GM21360 (cell line): ENCODE measurements at regions not wholly inside any gene's neighbourhood (a gene's known extent, or its start where the extent isn't known, plus 50 kb on each side); places are given as distances from the start of the nearest gene placed in this dataset.
A peak's percentile ranks its signal among the peaks of the same experiment; 100 is the strongest.
"Not testable (repeated sequence)": the region's sequence is repeated elsewhere in the genome, so short reads cannot be mapped to it uniquely, and the experiment has no call there.

ENCODE experiments used
- ATAC-seq: cut with Tn5 transposase; IDR thresholded peaks from one replicate; pipeline ENCODE4 v1.9.1; 2021; ENCODE audit warnings: mild to moderate bottlenecking, moderate library complexity; ENCODE audit not compliant: unreplicated experiment

DNA sequence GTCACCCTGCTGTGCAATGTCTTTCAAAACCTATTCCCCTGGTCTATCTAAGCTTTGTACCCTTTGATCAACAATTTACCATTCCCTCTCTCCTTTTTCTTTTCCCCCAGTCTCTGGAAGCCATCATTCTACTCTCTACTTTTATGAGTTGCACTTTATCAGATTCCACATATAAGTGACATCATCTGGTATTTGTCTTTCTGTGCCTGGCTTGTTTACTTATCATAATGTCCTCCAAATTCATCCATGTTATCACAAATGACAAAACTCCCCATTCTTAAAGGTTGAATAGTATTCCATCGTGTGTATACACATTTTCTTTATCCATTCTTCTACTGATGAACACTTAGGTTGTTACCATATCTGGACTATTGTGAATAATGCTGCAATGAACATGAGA is 344.2 kb upstream of the CCNH start:
- no peak for ATAC-seq

DNA sequence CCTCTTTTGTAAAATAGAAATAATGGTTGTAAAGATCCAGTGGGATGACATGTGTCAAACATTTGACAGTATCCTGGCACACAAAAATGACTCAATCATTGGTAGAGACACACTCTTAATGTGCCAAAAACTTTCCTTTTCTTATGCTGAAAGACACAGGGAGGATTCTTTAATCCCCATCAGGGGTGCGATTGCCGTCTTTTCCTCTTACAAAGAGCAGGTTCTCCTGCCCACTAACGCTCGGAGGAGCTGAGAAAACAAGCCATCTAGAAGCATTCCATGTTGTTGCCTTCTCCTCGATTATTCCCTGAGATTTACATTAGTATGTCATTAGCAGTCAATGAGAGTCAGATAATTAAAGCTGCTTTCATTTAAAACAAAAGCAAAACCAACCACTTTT is 342.6 kb upstream of the CCNH start:
- no peak for ATAC-seq

DNA sequence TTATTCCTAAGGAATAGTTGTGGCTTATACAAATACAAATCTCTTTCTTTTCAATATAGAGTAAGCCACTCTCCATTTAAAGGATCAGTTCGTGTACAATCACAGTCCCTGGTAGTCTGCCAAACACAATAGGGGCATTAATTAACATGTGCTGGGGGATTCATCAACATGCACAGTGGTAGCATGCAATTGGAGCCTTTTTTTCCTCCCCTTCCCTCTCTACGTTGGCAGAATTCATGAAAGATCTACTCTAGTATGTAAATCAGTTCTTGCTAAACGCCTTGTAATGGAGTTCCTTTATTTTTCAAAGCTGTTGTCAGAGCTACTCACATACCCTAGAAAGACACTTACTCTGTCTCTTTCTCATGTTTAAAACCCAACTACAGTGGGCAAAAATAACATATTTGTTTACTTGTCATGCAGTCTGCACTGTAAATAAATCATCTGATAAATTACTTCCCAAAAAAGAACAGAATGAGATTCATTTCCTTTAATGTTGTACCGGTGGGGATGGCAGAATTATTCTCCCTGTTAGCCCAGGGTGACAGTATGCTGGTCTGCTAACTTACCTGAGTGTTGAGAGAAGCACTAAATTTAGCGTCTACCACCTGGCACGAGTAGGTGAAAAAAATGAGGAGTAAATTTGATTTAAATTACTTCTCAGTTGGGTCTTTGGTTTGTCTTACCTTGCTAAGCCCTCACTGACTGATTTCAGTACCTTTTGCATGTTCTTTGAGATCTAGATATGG is 341.5 kb upstream of the CCNH start:
- ATAC-seq: no peak

DNA sequence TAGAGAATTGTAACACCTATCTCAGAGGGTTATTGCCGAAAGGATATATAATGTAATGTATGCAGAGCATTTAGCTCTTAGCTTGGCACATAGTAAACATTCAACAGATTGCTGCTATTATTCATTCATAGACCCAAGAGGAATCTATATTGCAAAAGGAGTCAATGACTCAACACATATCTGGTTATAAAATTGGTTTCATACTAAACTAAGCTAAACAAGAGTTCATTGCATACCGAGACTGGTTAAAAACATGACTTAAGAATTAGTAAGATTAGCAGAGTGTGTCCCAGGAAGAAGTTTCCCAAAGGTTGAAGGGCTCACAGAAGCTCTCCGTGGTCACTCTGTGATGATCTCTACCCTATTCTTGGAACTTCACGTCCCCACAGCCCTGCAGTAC is 339.6 kb upstream of the CCNH start:
- no peak for ATAC-seq

DNA sequence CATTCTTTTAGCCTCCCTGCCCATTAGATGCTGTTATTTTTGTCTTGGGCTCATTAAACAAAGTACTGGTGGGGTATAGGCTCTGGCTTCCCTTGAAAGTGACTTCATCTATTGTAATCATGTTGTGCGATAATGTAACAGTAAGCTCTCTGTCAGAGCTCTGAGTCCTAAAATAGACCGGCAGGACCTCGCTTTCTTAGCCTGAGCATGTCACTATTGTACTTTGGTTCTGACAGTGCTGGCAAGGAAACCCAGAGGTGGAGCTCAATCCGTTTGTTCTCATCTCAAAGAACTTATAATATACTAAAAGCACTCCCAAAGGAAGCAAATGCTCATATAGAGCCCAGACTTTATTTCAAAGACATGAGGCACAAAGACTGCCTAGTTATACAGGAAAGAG is 339.1 kb upstream of the CCNH start:
- no peak for ATAC-seq

DNA sequence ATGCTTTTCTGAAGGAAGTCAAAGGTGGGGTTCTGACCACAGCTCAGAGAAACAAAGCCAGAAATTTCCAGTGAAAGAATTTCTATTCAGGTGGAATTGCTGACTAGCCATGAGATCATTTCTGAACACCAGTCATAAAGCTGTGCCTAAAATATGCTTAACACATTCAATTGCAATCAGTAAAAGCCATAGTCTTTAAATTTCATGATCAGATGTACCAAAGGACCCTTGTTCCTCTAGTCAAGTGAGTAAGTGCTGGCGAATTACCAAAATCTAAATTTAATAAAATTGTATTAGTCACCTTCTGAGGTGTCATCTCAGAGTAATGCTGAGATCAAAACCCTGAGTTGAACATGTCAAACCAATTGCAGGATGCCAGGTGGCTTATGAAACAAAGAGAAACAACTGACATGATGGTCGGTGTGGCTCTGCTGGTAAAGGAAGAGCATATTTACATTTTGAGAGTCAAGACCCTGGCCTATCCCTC is 334.2 kb upstream of the CCNH start:
- ATAC-seq: no peak

DNA sequence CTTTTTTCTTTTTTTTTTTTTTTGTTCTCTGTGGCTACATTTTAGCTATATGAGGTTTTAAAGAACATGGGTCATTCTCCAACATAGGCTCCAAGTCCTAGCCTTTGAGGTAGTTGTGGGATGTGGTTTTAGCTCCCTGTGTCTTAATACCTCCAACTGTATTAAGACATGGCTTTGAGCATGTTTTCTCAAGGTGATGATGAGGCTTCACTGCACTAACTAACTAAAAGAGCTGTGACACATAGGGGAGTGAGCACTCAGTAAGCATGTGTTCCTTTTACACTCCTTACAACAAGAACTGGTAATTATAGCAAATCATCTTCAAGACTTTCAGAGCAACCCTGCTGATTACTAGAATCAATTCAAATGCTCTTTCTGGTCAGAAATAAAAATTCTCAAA is 333.6 kb upstream of the CCNH start:
- ATAC-seq: no peak

DNA sequence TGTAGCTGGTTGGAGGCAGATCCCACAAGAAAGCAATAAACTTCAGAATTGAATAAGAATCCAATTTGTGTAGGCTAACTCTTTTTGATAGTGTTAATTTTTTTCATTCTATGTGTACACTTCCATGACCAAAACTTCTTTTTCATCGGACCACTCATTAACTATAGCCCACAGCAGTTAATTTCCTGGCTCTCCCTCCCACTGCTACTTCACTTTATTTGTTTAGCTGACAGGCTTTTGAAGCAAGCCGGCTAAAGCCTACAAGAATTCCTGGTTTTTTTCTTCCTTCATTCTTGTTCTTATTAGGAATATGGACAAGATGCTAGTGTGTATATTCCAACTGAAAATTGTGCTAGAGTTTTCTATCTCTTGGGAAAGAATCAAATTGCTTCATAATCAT is 329.2 kb upstream of the CCNH start:
- ATAC-seq: no peak

DNA sequence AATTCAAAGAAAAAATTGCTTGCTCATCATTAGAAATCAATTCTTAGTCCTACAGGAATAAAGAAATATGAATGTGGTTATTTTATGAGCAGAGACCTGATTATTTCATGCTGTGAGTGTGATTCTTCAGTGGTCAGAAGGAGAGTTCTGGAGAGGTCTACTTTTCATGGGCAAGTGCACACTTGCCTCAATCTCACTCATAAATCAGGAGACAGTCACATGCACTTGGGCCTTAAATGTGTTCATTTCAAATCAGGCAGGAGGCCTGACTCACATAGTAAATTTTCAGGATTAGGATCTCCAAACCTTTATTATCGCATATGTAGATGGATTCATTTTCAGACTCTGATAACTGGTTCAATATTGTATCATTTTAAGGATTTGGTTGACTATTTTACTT is 323.2 kb upstream of the CCNH start:
- no peak for ATAC-seq

DNA sequence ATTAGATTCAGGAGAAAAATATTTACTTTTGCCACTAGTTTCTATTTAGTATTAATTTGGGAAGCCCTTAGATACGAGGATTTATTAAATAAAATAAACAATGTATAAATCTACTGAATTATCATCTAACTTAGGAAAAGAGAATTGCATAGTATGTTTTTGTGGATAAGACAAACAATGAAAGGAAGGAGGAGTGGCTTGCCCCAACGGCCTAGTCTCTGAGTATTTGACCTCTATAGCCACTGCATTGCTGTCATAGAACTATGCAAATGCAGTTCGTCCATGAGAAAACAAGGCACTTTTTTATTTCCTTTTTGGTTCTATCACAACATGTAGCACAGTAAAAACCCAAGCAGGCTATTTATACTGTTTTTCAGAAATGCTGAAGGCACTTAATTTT is 321.2 kb upstream of the CCNH start:
- no peak for ATAC-seq

DNA sequence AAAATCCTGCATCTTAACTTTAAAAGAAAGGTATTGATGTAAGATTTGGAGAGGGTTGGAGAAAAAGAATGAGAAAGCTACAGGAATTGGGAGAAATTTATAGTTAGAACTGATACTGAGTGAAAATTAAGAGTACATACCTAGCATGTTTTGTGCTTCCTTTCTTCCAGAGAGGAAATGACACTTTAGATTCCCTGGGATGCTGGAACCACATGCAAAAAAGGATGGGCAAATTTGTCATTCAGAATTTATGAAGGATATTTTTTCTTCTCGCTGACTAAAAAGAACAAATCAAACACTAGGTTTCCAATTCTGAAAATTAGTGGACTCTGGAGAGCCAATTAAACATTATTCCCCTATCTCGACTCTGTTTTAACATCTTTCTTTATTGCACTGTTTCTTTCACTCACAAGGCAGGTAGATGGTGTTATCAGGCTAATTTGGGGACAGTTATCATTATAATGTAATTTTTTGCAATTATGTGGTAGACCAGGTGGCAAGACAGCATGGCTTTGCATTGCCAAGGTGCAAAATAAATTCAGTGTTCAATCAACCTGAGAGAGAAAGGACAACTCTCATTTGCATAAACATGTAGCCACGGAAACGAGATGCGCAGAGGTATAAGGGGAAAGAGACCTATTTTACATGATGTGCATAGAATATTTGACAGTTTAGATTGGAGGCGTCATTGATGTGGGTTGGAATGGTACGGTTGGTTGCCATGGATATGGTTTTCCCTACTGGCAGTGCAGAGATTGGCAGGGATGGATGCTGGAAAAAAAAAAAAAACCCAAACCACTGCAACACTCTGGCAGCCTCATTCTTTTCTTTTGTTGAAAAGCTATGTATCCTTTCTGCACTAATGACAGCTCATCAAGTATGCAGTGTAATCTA is 320.4 kb upstream of the CCNH start:
- ATAC-seq: no peak

DNA sequence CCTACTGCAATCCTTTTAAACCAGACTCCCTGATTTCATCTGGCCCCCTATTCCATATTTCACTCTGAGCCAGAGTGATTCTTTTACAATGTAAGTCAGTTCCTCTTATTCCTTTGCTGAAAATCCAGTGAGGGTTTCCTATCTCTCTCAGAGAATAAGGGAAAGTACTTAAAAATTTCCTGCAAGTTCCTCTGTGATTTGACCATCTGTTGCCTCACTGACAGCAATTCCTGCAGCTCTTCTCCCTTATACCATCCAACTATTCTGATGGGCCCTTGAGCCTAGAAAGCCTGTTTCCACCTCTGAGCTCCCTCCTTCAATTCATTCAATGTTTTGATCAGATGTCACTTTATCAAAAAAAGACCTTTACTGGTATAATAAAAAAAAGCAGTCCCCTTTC is 317.1 kb upstream of the CCNH start:
- ATAC-seq: no peak

DNA sequence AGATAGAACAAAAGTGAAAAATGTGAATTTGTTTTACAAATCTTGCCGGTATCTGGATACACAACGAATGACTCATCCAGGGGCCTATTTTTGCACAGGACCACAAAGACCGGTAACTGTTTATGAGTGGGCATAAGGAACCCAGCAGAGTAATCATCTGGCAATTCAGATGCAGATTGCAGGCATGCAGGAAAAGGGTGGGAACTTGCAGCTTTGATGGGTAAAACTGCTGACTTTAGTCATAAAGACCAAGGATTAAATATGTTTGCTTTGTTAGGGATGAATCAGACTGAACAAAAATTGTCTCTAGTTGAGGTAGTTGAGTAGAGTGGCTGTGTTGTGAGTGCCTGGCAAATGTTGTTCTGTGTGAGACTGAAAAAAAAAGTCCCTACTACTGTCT is 309.6 kb upstream of the CCNH start:
- ATAC-seq: no peak

DNA sequence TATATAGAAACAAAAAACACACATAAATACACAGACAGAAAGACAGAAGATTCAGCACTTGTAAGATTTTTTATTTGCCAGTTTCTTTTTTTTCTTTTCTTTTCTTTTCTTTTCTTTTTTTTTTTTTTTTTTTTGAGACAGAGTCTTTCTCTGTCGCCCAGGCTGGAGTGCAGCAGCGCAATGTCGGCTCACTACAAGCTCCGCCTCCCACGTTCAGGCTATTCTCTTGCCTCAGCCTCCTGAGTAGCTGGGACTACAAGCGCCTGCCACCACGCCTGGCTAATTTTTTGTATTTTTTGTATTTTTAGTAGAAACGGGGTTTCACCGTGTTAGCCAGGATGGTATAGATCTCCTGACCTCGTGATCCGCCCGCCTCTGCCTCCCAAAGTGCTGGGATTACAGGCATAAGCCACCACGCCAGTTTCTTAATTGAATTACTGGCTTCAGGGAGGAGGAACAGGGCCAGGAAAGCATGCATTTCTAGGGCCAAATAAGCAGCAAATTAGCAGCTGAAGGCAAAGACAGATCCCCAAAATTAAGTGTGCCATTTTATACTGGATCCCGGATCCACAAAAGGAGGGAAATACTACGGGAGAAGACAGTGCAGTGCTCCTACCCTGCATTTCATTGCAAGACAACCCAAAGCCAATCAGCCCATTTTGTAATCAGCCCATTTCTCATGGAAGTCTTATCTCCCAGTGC is 305.6 kb upstream of the CCNH start:
- not testable (repeated sequence) for ATAC-seq

DNA sequence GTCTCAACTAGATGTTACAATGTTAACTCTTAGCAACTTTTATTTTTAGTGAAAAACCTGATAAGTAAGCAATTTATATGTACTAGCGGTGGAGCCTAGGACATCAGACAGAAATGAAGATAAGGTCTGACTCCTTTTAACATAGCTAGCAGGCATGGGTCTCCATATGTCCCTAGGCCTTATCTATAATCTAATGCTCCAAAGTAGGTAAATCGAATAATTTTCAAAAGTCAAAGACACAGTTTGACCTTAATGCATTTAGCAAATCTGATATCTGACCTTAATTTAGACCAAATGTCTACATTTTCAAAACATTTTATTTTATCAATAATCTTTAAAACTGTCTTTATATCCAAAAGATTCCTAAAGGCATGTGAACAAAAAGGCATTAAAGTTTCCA is 305.0 kb upstream of the CCNH start:
- ATAC-seq: no peak

DNA sequence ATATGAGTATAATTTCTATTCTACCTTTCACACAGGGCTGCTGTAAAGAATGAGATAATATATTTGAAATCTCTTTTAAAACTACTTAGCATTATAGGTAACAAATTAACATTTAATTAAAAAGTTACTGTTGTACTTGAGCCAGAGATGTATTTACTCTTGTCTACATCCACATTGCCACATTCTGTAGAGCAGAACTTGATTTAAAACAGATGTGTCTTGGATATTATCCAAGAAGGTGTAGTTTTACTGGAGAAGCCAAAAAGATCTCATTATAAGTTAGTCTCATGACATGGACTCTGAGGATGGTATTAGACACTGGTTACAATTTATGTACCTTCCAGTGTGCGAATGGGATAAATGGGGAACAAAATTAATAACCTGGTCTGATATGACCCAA is 293.1 kb upstream of the CCNH start:
- no peak for ATAC-seq

DNA sequence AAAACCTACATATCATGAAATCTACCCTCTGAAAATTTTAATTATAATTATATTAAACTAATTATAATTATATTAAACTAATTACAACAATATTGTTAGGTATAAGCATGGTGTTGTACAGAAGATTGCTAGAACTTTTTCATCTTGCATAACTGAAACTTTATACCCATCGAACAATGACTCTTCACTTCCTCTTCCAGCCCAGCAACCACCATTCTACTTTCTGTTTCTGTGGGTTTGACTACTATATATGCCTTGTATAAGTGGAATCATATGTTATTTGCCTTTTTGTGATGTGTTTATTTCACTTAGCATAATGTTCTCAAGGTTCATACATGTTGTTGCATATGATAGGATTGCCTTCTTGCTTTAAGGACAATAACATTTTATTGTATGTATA is 274.2 kb upstream of the CCNH start:
- ATAC-seq: peak; percentile 97

DNA sequence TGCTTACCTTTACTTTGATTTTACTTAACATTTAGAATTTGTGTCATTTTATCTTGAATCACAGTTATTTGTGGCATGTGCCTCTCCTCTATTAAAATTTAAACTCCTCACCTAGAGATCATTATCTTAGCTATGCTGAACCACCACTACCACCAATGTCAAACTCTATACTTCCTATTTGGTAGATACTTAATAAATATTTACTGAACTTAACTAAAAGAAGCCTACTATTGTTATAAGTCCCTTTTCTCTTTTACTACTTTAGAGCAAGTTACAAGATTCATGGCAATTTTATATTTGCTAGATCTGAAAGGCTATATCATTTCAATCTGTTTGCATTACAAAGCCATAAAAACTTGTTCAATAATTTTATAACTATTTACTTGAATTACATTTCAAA is 273.3 kb upstream of the CCNH start:
- ATAC-seq: no peak

DNA sequence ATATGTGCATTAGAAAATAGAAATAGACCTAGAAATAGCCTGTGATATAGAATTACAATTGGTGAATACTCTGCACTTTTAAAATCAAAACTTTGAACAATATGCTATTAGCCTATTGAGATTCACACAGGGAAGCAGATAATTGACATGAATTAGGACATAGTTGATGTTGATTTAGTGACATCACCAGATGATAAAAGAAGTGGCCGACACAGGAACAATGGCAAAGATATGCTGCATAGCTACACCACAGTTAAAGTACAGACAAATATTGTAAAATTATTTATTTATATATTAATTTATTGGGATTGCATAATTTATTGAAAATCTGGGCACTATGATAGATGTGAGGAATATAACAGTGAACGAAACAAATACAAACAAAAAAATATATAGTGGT is 261.5 kb upstream of the CCNH start:
- no peak for ATAC-seq

DNA sequence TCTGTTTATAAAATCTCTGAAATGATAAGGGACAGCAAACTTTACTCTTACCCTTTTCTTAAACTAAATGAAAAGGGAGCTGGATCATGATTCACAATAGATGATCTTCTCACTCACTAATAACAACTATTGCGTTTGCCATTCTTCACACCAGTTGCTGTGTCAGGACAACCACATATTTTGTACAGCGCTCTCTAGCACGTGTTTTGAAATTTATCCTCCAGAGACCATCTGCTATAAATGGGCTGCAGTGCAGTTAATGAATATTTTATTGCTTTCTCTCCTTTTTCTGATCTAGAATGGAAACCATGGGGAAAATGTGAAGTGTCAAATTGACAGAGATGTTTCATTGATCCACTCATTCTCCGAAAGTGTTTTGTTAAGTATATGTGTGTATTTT is 258.4 kb upstream of the CCNH start:
- ATAC-seq: no peak

DNA sequence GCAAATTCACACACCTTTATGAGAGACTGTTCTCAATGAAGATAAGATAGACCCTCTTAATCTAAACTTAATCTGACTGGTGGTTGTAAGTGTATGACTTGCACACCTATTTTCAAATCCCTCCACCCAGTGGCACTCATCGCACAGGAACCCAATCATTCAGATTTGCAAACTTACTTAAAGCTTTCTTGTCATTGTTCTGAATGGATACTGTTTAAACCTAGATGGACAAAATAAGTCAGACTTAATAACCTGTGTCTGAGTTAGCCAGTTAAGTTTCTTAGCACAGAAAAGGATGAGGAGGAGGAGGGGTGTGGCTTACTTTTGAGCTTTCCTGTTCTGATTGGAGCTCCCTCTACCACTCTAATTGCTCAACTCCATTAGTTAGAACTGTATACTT is 252.4 kb upstream of the CCNH start:
- ATAC-seq: no peak
